Caco-2 (cell line): ENCODE measurements at regions not wholly inside any gene's neighbourhood (a gene's known extent, or its start where the extent isn't known, plus 50 kb on each side); places are given as distances from the start of the nearest gene placed in this dataset.

Experiments used
- BruUV-seq: library from RNA; stranded (reverse); fragments of 400-500 nt; replicated peaks from 2 replicates; lab custom pipeline; 2021; lab: Mats Ljungman, UMichigan
- CTCF ChIA-PET: fragments of 300-600 bp; sonication (Branson Sonifier 250); formaldehyde crosslinking; loops from one replicate; lab custom pipeline; 2022; ENCODE audit warnings: antibody characterized with exemption; lab: Charles Lee
- POLR2A ChIA-PET: fragments of 300-600 bp; sonication (Branson Sonifier 250); formaldehyde crosslinking; loops from one replicate; lab custom pipeline; 2022; ENCODE audit warnings: antibody characterized with exemption; lab: Charles Lee
- DNase-seq, 2 experiments: peaks; one replicate each; pipeline versions ENCODE4 v3.0.0 to v3.0.0-alpha.2; 2020 to 2022
- H3K27me3 ChIP-seq: replicated peaks from 2 replicates; pipeline ENCODE4 v1.6.0; 2011; ENCODE audit warnings: low read length; ENCODE audit not compliant: control insufficient read depth, insufficient read depth
- H3K36me3 ChIP-seq: 2 replicates; pipeline ENCODE4 v1.5.1; 2011; ENCODE audit warnings: low read length; ENCODE audit not compliant: control insufficient read depth, insufficient read depth
- H3K4me1 ChIP-seq: fragments of 250-450 bp; sonication (Bioruptor Pico); 2 replicates; pipeline ENCODE4 v1.5.1; 2020; ENCODE audit warnings: mild to moderate bottlenecking
- H3K4me3 ChIP-seq: 2 replicates; pipeline ENCODE4 v1.5.1; 2011; ENCODE audit warnings: low read depth, mild to moderate bottlenecking, control low read depth, low read length
- H3K9me3 ChIP-seq: fragments of 250-450 bp; sonication (Bioruptor Pico); 2 replicates; pipeline ENCODE4 v1.5.1; 2020; ENCODE audit warnings: mild to moderate bottlenecking, moderate library complexity
- H3K27ac Mint-ChIP-seq: one replicate; pipeline ENCODE4 v1.8.0; 2022; ENCODE audit warnings: mixed read lengths; ENCODE audit not compliant: unreplicated experiment
- H3K27me3 Mint-ChIP-seq: one replicate; pipeline ENCODE4 v1.8.0; 2022; ENCODE audit warnings: mixed read lengths; ENCODE audit not compliant: insufficient read depth, unreplicated experiment
- H3K36me3 Mint-ChIP-seq: one replicate; pipeline ENCODE4 v1.8.0; 2022; ENCODE audit warnings: mild to moderate bottlenecking, mixed read lengths; ENCODE audit not compliant: insufficient read depth, unreplicated experiment
- H3K4me1 Mint-ChIP-seq: one replicate; pipeline ENCODE4 v1.8.0; 2022; ENCODE audit warnings: low read depth, mixed read lengths; ENCODE audit not compliant: unreplicated experiment
- H3K4me3 Mint-ChIP-seq: one replicate; pipeline ENCODE4 v1.8.0; 2022; ENCODE audit warnings: mild to moderate bottlenecking, moderate library complexity, mixed read lengths; ENCODE audit not compliant: unreplicated experiment
- H3K9me3 Mint-ChIP-seq: one replicate; pipeline ENCODE4 v1.8.0; 2022; ENCODE audit warnings: mixed read lengths; ENCODE audit not compliant: unreplicated experiment
- CTCF ChIP-seq, 2 experiments: fragments of 200-600 bp in 1 of 2; IDR thresholded peaks; 1 replicate in 1 of 2; 2 replicates in 1 of 2; pipeline versions ENCODE4 v1.5.1 to v1.8.0; 2011 to 2022; ENCODE audit warnings: antibody characterized with exemption in 1 of 2, control low read depth in 1 of 2, inconsistent platforms in 1 of 2, low read depth in 1 of 2, low read length in 1 of 2, mild to moderate bottlenecking in 1 of 2, moderate library complexity in 1 of 2; ENCODE audit not compliant: insufficient read depth in 1 of 2, severe bottlenecking in 1 of 2, unreplicated experiment in 1 of 2
- intact Hi-C: fragments of 100-400 bp; cut with micrococcal nuclease; formaldehyde crosslinking; loops from one replicate; pipeline ENCODE4 v1.10.0; 2022; ENCODE audit not compliant: unreplicated experiment

GRCh38 chr13:80742033-80742432 is 401.1 kb upstream of the SPRY2 start:
- 0 out of 2 replicates have a peak, but pooled peaks cover 4% of the 10 kb centered on the region for H3K9me3 ChIP-seq
- H3K4me1 Mint-ChIP-seq: no peaks in the 10 kb centered on the region
- H3K36me3 ChIP-seq: no peaks in the 10 kb centered on the region
- H3K4me3 Mint-ChIP-seq: no peak overlapping the region
- intact Hi-C loops: no loop called here
- H3K27me3 ChIP-seq: no peaks in the 10 kb centered on the region
- no peaks in the 10 kb centered on the region for H3K27me3 Mint-ChIP-seq
- no TSS peak for BruUV-seq
- CTCF ChIA-PET: no interaction called here
- H3K4me3 ChIP-seq: no peak overlapping the region
- POLR2A ChIA-PET: no interaction called here
- H3K9me3 Mint-ChIP-seq: peaks cover 5% of the 10 kb centered on the region
- DNase-seq: no peak
- no peaks in the 10 kb centered on the region for H3K4me1 ChIP-seq
- H3K36me3 Mint-ChIP-seq: no peaks in the 10 kb centered on the region
- no peak overlapping the region for H3K27ac Mint-ChIP-seq
- no peak for TF ChIP-seq CTCF (IDR thresholded peaks at IDR 0.05; ENCODE audit: insufficient read depth in 1 of 2, low read depth in 1 of 2, low read length in 1 of 2, severe bottlenecking in 1 of 2, unreplicated experiment in 1 of 2)

- 0 out of 2 replicates have a peak, but pooled peaks cover 4% of the 10 kb centered on the region for H3K9me3 ChIP-seq
- no peak for TF ChIP-seq CTCF (IDR thresholded peaks at IDR 0.05; ENCODE audit: insufficient read depth in 1 of 2, low read depth in 1 of 2, low read length in 1 of 2, severe bottlenecking in 1 of 2, unreplicated experiment in 1 of 2)
- no peak overlapping the region for H3K27ac Mint-ChIP-seq
- no peaks in the 10 kb centered on the region for H3K27me3 ChIP-seq
- ChIA-PET POLR2A (no interaction called here), CTCF (no interaction called here)
- no peaks in the 10 kb centered on the region for H3K4me1 ChIP-seq
- H3K36me3 ChIP-seq: no peaks in the 10 kb centered on the region
- no peak for DNase-seq
- H3K9me3 Mint-ChIP-seq: peaks cover 5% of the 10 kb centered on the region
- H3K4me1 Mint-ChIP-seq: no peaks in the 10 kb centered on the region
- no peaks in the 10 kb centered on the region for H3K36me3 Mint-ChIP-seq
- BruUV-seq: no TSS peak
- intact Hi-C loops: no loop called here
- no peak overlapping the region for H3K4me3 ChIP-seq
- no peak overlapping the region for H3K4me3 Mint-ChIP-seq
- peaks cover 3% of the 10 kb centered on the region for H3K27me3 Mint-ChIP-seq
Measured at GRCh38 chr13:80740071-80740470, 399.1 kb upstream of the SPRY2 start.

GRCh38 chr13:80737513-80737912 is 396.6 kb upstream of the SPRY2 start:
- intact Hi-C loops: no loop called here
- ChIA-PET CTCF (no interaction called here), POLR2A (no interaction called here)
- BruUV-seq: no TSS peak
- no peak for TF ChIP-seq CTCF (IDR thresholded peaks at IDR 0.05; ENCODE audit: insufficient read depth in 1 of 2, low read depth in 1 of 2, low read length in 1 of 2, severe bottlenecking in 1 of 2, unreplicated experiment in 1 of 2)
- peaks cover 3% of the 10 kb centered on the region for H3K27me3 Mint-ChIP-seq
- no peaks in the 10 kb centered on the region for H3K36me3 ChIP-seq
- no peak for DNase-seq
- H3K4me3 Mint-ChIP-seq: no peak overlapping the region
- peaks cover 5% of the 10 kb centered on the region for H3K9me3 Mint-ChIP-seq
- H3K27ac Mint-ChIP-seq: no peak overlapping the region
- H3K9me3 ChIP-seq: 0 out of 2 replicates have a peak, but pooled peaks cover 5% of the 10 kb centered on the region
- H3K4me1 ChIP-seq: no peaks in the 10 kb centered on the region
- H3K4me3 ChIP-seq: no peak overlapping the region
- H3K4me1 Mint-ChIP-seq: no peaks in the 10 kb centered on the region
- no peaks in the 10 kb centered on the region for H3K27me3 ChIP-seq
- H3K36me3 Mint-ChIP-seq: no peaks in the 10 kb centered on the region
